T-cell (primary cell): ENCODE measurements at regions not wholly inside any gene's neighbourhood (a gene's known extent, or its start where the extent isn't known, plus 50 kb on each side); places are given as distances from the start of the nearest gene placed in this dataset.
"Not testable (repeated sequence)": the region's sequence is repeated elsewhere in the genome, so short reads cannot be mapped to it uniquely, and the experiment has no call there.

ENCODE experiments used
- ATAC-seq, 4 experiments: fragments of 200-7000 bp in 3 of 4; fragments of 150-1000 bp in 1 of 4; cut with Tn5 transposase; replicated peaks in 1 of 4; 1 replicate in 3 of 4; 2 replicates in 1 of 4; pipeline ENCODE4 v1.10.0; 2021; ENCODE audit warnings: moderate library complexity in 3 of 4, mild to moderate bottlenecking in 2 of 4, moderate number of reproducible peaks in 1 of 4
- CTCF ChIA-PET, 2 donors: fragments of 300-600 bp; sonication (Branson Sonifier 250); formaldehyde crosslinking; loops; one replicate each; lab custom pipeline; 2022; ENCODE audit warnings: antibody characterized with exemption in 2 of 2; lab: Charles Lee
- POLR2A ChIA-PET, 2 donors: fragments of 300-600 bp; sonication (Branson Sonifier 250); formaldehyde crosslinking; loops; one replicate each; lab custom pipeline; 2022; ENCODE audit warnings: antibody characterized with exemption in 2 of 2; lab: Charles Lee
- DNase-seq, 35 experiments: peaks; one replicate each; pipeline versions ENCODE4 v3.0.0 to v3.0.0-alpha.2; 2013 to 2023
- H3K27ac ChIP-seq: one replicate; pipeline ENCODE4 v1.5.1; 2013; ENCODE audit warnings: low read length
- H3K27me3 ChIP-seq, 2 experiments: replicated peaks in 1 of 2; 1 replicate in 1 of 2; 2 replicates in 1 of 2; pipeline versions ENCODE4 v1.6.1 to v1.7.0; 2013; ENCODE audit warnings: low read length in 1 of 2, mixed read lengths in 1 of 2; ENCODE audit not compliant: control insufficient read depth in 2 of 2, insufficient read depth in 2 of 2; ENCODE audit errors: extremely low read depth in 1 of 2
- H3K36me3 ChIP-seq, 2 donors: 1 replicate in 1 of 2; 2 replicates in 1 of 2; pipeline versions ENCODE4 v1.6.1 to v1.7.0; 2013; ENCODE audit warnings: low read length in 1 of 2; ENCODE audit not compliant: control insufficient read depth in 2 of 2, insufficient read depth in 1 of 2; ENCODE audit errors: extremely low read depth in 1 of 2
- H3K4me1 ChIP-seq, 2 experiments: 1 replicate in 1 of 2; 2 replicates in 1 of 2; pipeline versions ENCODE4 v1.6.1 to v1.7.0; 2013; ENCODE audit warnings: low read length in 2 of 2, mixed read lengths in 1 of 2; ENCODE audit not compliant: insufficient read depth in 2 of 2, control insufficient read depth in 1 of 2; ENCODE audit errors: extremely low read depth in 1 of 2
- H3K4me3 ChIP-seq, 2 donors: 1 replicate in 1 of 2; 2 replicates in 1 of 2; pipeline versions ENCODE4 v1.5.1 to v1.7.0; 2013; ENCODE audit warnings: mild to moderate bottlenecking in 2 of 2, low read length in 1 of 2, moderate library complexity in 1 of 2; ENCODE audit not compliant: control insufficient read depth in 1 of 2; ENCODE audit errors: extremely low read depth in 1 of 2
- H3K9me3 ChIP-seq: 2 replicates; pipeline ENCODE4 v1.7.0; 2013
- H3K27ac Mint-ChIP-seq, 2 donors: one replicate each; pipeline ENCODE4 v1.8.0; 2020 to 2021; ENCODE audit warnings: mild to moderate bottlenecking in 2 of 2, mixed read lengths in 2 of 2
- H3K27me3 Mint-ChIP-seq, 2 donors: one replicate each; pipeline ENCODE4 v1.8.0; 2021 to 2022; ENCODE audit warnings: mixed read lengths in 2 of 2
- H3K36me3 Mint-ChIP-seq: one replicate; pipeline ENCODE4 v1.8.0; 2021; ENCODE audit warnings: mixed read lengths
- H3K4me1 Mint-ChIP-seq, 3 donors: one replicate each; pipeline ENCODE4 v1.8.0; 2020 to 2022; ENCODE audit warnings: mixed read lengths in 3 of 3, mild to moderate bottlenecking in 1 of 3
- H3K4me3 Mint-ChIP-seq, 3 donors: one replicate each; pipeline ENCODE4 v1.8.0; 2020 to 2022; ENCODE audit warnings: mild to moderate bottlenecking in 3 of 3, mixed read lengths in 3 of 3, moderate library complexity in 3 of 3
- H3K9me3 Mint-ChIP-seq, 3 donors: one replicate each; pipeline ENCODE4 v1.8.0; 2020 to 2022; ENCODE audit warnings: mixed read lengths in 3 of 3
- WGBS: methylation state at CpG from one replicate; pipeline ENCODE4 v1.1.5; 2013; ENCODE audit warnings: missing lambda C conversion rate; ENCODE audit not compliant: insufficient coverage; 5-methylcytosine and 5-hydroxymethylcytosine counted together

DNA sequence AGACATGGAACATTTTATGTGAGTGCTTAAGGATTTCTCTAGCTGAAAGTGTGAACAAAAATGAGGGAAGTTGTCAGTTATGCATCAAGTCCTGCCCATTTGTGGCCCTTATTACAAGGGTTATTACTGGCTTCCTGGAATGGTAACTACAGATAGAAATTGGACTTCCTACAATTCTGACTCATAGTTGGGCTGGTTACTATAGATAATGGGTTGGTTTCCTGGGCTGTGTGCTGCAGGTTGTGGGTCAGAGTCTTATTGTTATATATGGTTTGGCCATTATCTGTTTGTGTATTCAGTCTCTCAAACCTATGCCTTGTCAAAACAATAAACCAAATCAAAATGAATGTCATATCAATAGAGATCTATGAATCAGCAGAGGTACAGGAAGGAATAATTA is 313.7 kb downstream of the ADAMTS20 start:
- no peak for ATAC-seq
- no peaks in the 10 kb centered on the region for H3K27me3 ChIP-seq
- H3K4me3 ChIP-seq: no peak overlapping the region
- H3K9me3 ChIP-seq: no peaks in the 10 kb centered on the region
- DNase-seq: no peak
- no peak overlapping the region for H3K27ac ChIP-seq
- H3K9me3 Mint-ChIP-seq: peaks cover 5 to 17% (median 11%) of the 10 kb centered on the region in 3 donors
- no peaks in the 10 kb centered on the region for H3K4me1 ChIP-seq
- H3K27ac Mint-ChIP-seq: no peak overlapping the region
- no peaks in the 10 kb centered on the region for H3K36me3 ChIP-seq
- no peak overlapping the region for H3K4me3 Mint-ChIP-seq
- H3K36me3 Mint-ChIP-seq: no peaks in the 10 kb centered on the region
- H3K27me3 Mint-ChIP-seq: no peaks in the 10 kb centered on the region
- ChIA-PET POLR2A (no interaction called here), CTCF (no interaction called here)
- H3K4me1 Mint-ChIP-seq: no peaks in the 10 kb centered on the region

DNA sequence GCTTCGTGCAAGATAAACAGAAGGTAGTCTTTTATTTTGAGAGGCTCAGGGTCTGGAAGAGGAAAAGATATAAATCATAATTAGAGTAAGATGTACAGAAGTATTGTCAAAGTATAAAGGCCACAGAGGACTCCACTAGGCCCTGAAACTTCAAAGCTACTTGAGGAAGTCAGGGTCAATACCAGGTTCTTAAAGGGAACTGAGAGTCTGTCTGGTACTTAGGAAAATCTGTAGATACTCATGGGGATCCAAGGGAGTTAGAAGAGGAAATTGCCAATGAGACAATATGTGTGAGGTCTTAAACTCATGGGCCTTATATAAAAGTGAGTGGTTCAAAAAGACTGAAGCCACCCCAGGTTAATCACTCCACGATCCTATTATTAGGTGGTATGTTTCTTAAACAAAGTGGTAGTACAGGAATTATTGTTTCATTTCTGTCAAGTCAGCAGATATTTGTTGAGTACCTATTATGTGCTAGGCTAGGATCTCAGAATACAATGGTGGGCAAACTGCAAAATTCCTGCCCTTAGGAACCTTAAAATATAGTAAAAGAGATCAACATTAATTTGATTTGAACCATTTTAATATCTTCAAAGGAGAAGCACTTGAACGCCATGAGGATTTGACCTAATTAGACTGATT is 314.6 kb downstream of the ADAMTS20 start:
- Mint-ChIP-seq H3K4me3 (no peak overlapping the region), H3K27me3 (no peaks in the 10 kb centered on the region), H3K36me3 (no peaks in the 10 kb centered on the region), H3K27ac (no peak overlapping the region), H3K9me3 (peaks cover 5 to 17% (median 11%) of the 10 kb centered on the region in 3 donors), H3K4me1 (no peaks in the 10 kb centered on the region)
- no peaks in the 10 kb centered on the region for H3K36me3 ChIP-seq
- H3K4me1 ChIP-seq: no peaks in the 10 kb centered on the region
- CTCF ChIA-PET: no interaction called here
- H3K4me3 ChIP-seq: no peak overlapping the region
- no peak overlapping the region for H3K27ac ChIP-seq
- ATAC-seq (no peak), DNase-seq (no peak)
- POLR2A ChIA-PET: no interaction called here
- no peaks in the 10 kb centered on the region for H3K27me3 ChIP-seq
- H3K9me3 ChIP-seq: no peaks in the 10 kb centered on the region
- WGBS: no CpG with 5 or more reads among the region's 3 CpGs

- Histone ChIP-seq H3K4me1 (no peaks in the 10 kb centered on the region), H3K27me3 (no peaks in the 10 kb centered on the region), H3K9me3 (no peaks in the 10 kb centered on the region), H3K27ac (no peak overlapping the region), H3K4me3 (no peak overlapping the region), H3K36me3 (no peaks in the 10 kb centered on the region)
- Mint-ChIP-seq H3K9me3 (peaks cover 5 to 17% (median 11%) of the 10 kb centered on the region in 3 donors), H3K36me3 (no peaks in the 10 kb centered on the region), H3K4me1 (no peaks in the 10 kb centered on the region), H3K4me3 (no peak overlapping the region), H3K27me3 (no peaks in the 10 kb centered on the region), H3K27ac (no peak overlapping the region)
- WGBS: no CpG with 5 or more reads among the region's 1 CpG
- DNase-seq (no peak), ATAC-seq (no peak)
- ChIA-PET CTCF (no interaction called here), POLR2A (no interaction called here)
Observed at GRCh38 chr12:43235721-43236120, 316.3 kb downstream of the ADAMTS20 start.

GRCh38 chr12:43233861-43234260 is 318.1 kb downstream of the ADAMTS20 start:
- Histone ChIP-seq H3K27ac (no peak overlapping the region), H3K4me1 (no peaks in the 10 kb centered on the region), H3K4me3 (no peak overlapping the region), H3K9me3 (no peaks in the 10 kb centered on the region), H3K27me3 (no peaks in the 10 kb centered on the region), H3K36me3 (no peaks in the 10 kb centered on the region)
- Mint-ChIP-seq H3K4me1 (no peaks in the 10 kb centered on the region), H3K27ac (no peak overlapping the region), H3K4me3 (no peak overlapping the region), H3K27me3 (no peaks in the 10 kb centered on the region), H3K36me3 (no peaks in the 10 kb centered on the region), H3K9me3 (peaks cover 5 to 14% (median 7%) of the 10 kb centered on the region in 3 donors)
- CTCF ChIA-PET: no interaction called here
- ATAC-seq: no peak
- no peak for DNase-seq
- POLR2A ChIA-PET: no interaction called here
- no CpG with 5 or more reads among the region's 2 CpGs for WGBS

GRCh38 chr12:43226151-43226550 is 325.9 kb downstream of the ADAMTS20 start:
- Mint-ChIP-seq H3K36me3 (no peaks in the 10 kb centered on the region), H3K27ac (no peak overlapping the region), H3K27me3 (no peaks in the 10 kb centered on the region), H3K9me3 (peaks cover 2 to 7% (median 4%) of the 10 kb centered on the region in 3 donors), H3K4me1 (no peaks in the 10 kb centered on the region), H3K4me3 (no peak overlapping the region)
- 94% methylated on average over 2 of the region's 2 CpGs for WGBS
- H3K27ac ChIP-seq: no peak overlapping the region
- no peaks in the 10 kb centered on the region for H3K9me3 ChIP-seq
- ChIA-PET POLR2A (no interaction called here), CTCF (interaction anchor here in 1 of 2 donors (0.6 kb wide), 1 partner anchor 15 kb away, joined by 4 read pairs; no protein-coding TSS in a partner anchor)
- no peaks in the 10 kb centered on the region for H3K36me3 ChIP-seq
- DNase-seq (no peak), ATAC-seq (no peak)
- no peak overlapping the region for H3K4me3 ChIP-seq
- no peaks in the 10 kb centered on the region for H3K27me3 ChIP-seq
- H3K4me1 ChIP-seq: no peaks in the 10 kb centered on the region

DNA sequence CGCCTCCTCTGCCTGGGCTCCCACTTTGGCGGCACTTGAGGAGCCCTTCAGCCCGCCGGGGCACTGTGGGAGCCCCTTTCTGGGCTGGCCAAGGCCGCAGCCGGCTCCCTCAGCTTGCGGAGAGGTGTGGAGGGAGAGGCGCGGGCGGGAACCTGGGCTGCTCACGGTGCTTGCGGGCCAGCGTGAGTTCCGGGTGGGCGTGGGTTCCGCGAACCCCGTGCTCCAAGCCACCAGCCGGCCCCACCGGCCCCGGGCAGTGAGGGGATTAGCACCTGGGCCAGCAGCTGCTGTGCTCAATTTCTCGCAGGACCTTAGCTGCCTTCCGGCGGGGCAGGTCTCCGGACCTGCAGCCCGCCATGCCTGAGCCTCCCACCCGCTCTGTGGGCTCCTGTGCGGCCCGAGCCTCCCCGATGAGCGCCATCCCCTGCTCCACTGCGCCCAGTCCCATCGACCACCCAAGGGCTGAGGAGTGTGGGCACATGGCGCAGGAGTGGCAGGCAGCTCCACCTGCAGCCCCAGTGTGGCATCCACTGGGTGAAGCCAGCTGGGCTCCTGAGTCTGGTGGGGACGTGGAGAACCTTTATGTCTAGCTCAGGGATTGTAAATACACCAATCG is 327.7 kb downstream of the ADAMTS20 start:
- H3K36me3 Mint-ChIP-seq, H3K4me3 ChIP-seq, H3K27ac ChIP-seq, H3K27ac Mint-ChIP-seq, H3K36me3 ChIP-seq, H3K27me3 ChIP-seq, H3K4me1 Mint-ChIP-seq, H3K9me3 ChIP-seq, H3K27me3 Mint-ChIP-seq, H3K9me3 Mint-ChIP-seq, POLR2A ChIA-PET, ATAC-seq, CTCF ChIA-PET, H3K4me1 ChIP-seq, H3K4me3 Mint-ChIP-seq, DNase-seq: not testable (repeated sequence)
- 91% methylated on average over 31 of the region's 36 CpGs for WGBS
